CD4-positive, alpha-beta T cell treated with Interleukin-1 beta for 1 hour (primary cell): ENCODE measurements at regions not wholly inside any gene's neighbourhood (a gene's known extent, or its start where the extent isn't known, plus 50 kb on each side); places are given as distances from the start of the nearest gene placed in this dataset.

Experiments used
- DNase-seq, 2 donors: peaks; one replicate each; pipeline ENCODE4 v3.0.0-alpha.2; 2020 to 2022

- DNase-seq: no peak
Measured at GRCh38 chr1:5244631-5245285, 590.3 kb downstream of the AJAP1 start.

GRCh38 chr1:5242850-5243249, 588.4 kb downstream of the AJAP1 start:
- no peak for DNase-seq

- DNase-seq: no peak
Measured at GRCh38 chr1:5239911-5240310, 585.5 kb downstream of the AJAP1 start.

- DNase-seq: no peak
Measured at GRCh38 chr1:5238351-5239130, 584.1 kb downstream of the AJAP1 start.

- DNase-seq: no peak
Measured at GRCh38 chr1:5235355-5235899, 581.0 kb downstream of the AJAP1 start.

- no peak for DNase-seq
Measured at GRCh38 chr1:5232537-5232936, 578.1 kb downstream of the AJAP1 start.

GRCh38 chr1:5231541-5232315, 577.3 kb downstream of the AJAP1 start:
- DNase-seq: no peak

GRCh38 chr1:5227114-5227513, 572.7 kb downstream of the AJAP1 start:
- DNase-seq: no peak

- DNase-seq: no peak
Measured at GRCh38 chr1:5225707-5226704, 571.6 kb downstream of the AJAP1 start.

- no peak for DNase-seq
Measured at GRCh38 chr1:5223206-5223605, 568.8 kb downstream of the AJAP1 start.

- no peak for DNase-seq
Measured at GRCh38 chr1:5222626-5223025, 568.2 kb downstream of the AJAP1 start.

- DNase-seq: no peak
Measured at GRCh38 chr1:5221451-5221850, 567.0 kb downstream of the AJAP1 start.

- no peak for DNase-seq
Measured at GRCh38 chr1:5220821-5221220, 566.4 kb downstream of the AJAP1 start.

- no peak for DNase-seq
Measured at GRCh38 chr1:5220421-5220820, 566.0 kb downstream of the AJAP1 start.

- DNase-seq: no peak
Measured at GRCh38 chr1:5200006-5200405, 545.6 kb downstream of the AJAP1 start.

GRCh38 chr1:5198328-5198727, 543.9 kb downstream of the AJAP1 start:
- no peak for DNase-seq

- DNase-seq: no peak
Measured at GRCh38 chr1:5191470-5191869, 537.1 kb downstream of the AJAP1 start.

GRCh38 chr1:5189384-5189783, 535.0 kb downstream of the AJAP1 start:
- no peak for DNase-seq

GRCh38 chr1:5165762-5166161, 511.4 kb downstream of the AJAP1 start:
- no peak for DNase-seq

GRCh38 chr1:5164158-5164557, 509.7 kb downstream of the AJAP1 start:
- DNase-seq: no peak

- no peak for DNase-seq
Measured at GRCh38 chr1:5161372-5161771, 507.0 kb downstream of the AJAP1 start.

- no peak for DNase-seq
Measured at GRCh38 chr1:5157175-5157574, 502.8 kb downstream of the AJAP1 start.
